Adrenal gland (tissue), 5 donors: ENCODE measurements at regions not wholly inside any gene's neighbourhood (a gene's known extent, or its start where the extent isn't known, plus 50 kb on each side); places are given as distances from the start of the nearest gene placed in this dataset.

Experiments
- CTCF ChIP-seq, 6 experiments: fragments of 450-650 bp in 4 of 6; fragments of 200-600 bp in 2 of 6; sonication (generic) in 1 of 6; IDR thresholded peaks; 1 replicate in 5 of 6; 2 replicates in 1 of 6; pipeline versions ENCODE4 v1.5.1 to v1.8.0; 2016 to 2021; ENCODE audit warnings: antibody characterized with exemption in 6 of 6, mild to moderate bottlenecking in 2 of 6, moderate library complexity in 1 of 6
- POLR2A ChIP-seq, 2 donors: fragments of 450-650 bp; IDR thresholded peaks; one replicate each; pipeline ENCODE4 v1.6.1; 2017; ENCODE audit warnings: antibody characterized with exemption in 2 of 2, mild to moderate bottlenecking in 2 of 2, moderate library complexity in 1 of 2
- donor health status: DM: no; HTN: no; CAD: no.

GRCh38 chr9:84478996-84479395 lies 138.4 kb upstream of the SLC28A3 start:
- TF ChIP-seq CTCF (IDR thresholded peaks at IDR 0.05) = no peak
- TF ChIP-seq POLR2A (IDR thresholded peaks at IDR 0.05) = no peak
